GM12878 (cell line): ENCODE measurements at regions not wholly inside any gene's neighbourhood (a gene's known extent, or its start where the extent isn't known, plus 50 kb on each side); places are given as distances from the start of the nearest gene placed in this dataset.

ENCODE experiments used
- ATAC-seq: fragments of 200-7000 bp; cut with Tn5 transposase; 3 replicates; pipeline ENCODE4 v1.9.1; 2020; ENCODE audit warnings: mild to moderate bottlenecking, moderate library complexity
- BruUV-seq: library from RNA; stranded (reverse); fragments of 400-500 nt; replicated peaks from 2 replicates; lab custom pipeline; 2021; lab: Mats Ljungman, UMichigan
- CTCF ChIA-PET: fragments of 300-600 bp; sonication (Branson Sonifier 250); formaldehyde crosslinking; extraction: SDS; loops from one replicate; lab custom pipeline; 2021; ENCODE audit warnings: inconsistent platforms; lab: Yijun Ruan, JAX
- POLR2A ChIA-PET: fragments of 350-600 bp; formaldehyde crosslinking; extraction: SDS; loops from one replicate; lab custom pipeline; 2021; ENCODE audit warnings: inconsistent platforms; lab: Charles Lee
- RAD21 ChIA-PET: fragments of 300-600 bp; sonication (Branson Sonifier 250); formaldehyde crosslinking; loops from one replicate; lab custom pipeline; 2023; ENCODE audit warnings: antibody characterized with exemption; ENCODE audit not compliant: unreplicated experiment; lab: Charles Lee
- SMC1A ChIA-PET: fragments of 300-600 bp; sonication (Branson Sonifier 250); formaldehyde crosslinking; loops from one replicate; lab custom pipeline; 2023; ENCODE audit not compliant: unreplicated experiment, uncharacterized antibody; lab: Charles Lee
- DNase-seq: peaks from one replicate; pipeline ENCODE4 v3.0.0-alpha.2; 2011; ENCODE audit warnings: low read depth, low spot score
- FAIRE-seq: peaks from 3 replicates; lab custom pipeline; 2011; peaks lifted over from hg19 to GRCh38; lab: Jason Lieb, UNC
- H2AFZ ChIP-seq: 2 replicates; pipeline ENCODE4 v1.6.0; 2011; ENCODE audit warnings: low read depth, low read length, control low read depth; ENCODE audit not compliant: control insufficient read depth
- H3K27ac ChIP-seq: 2 replicates; pipeline ENCODE4 v1.5.1; 2011; ENCODE audit warnings: control low read depth; ENCODE audit not compliant: control insufficient read depth, insufficient read depth
- H3K27me3 ChIP-seq, 2 experiments: replicated peaks in 1 of 2; 2 replicates each; pipeline versions ENCODE4 v1.6.0 to v1.6.1; 2011; ENCODE audit warnings: low read length in 1 of 2; ENCODE audit not compliant: control insufficient read depth in 2 of 2, insufficient read depth in 2 of 2
- H3K36me3 ChIP-seq, 2 experiments: 2 replicates each; pipeline ENCODE4 v1.5.1; 2011; ENCODE audit warnings: low read length in 1 of 2; ENCODE audit not compliant: control insufficient read depth in 2 of 2, insufficient read depth in 2 of 2
- H3K4me1 ChIP-seq: 2 replicates; pipeline ENCODE4 v1.6.1; 2011; ENCODE audit warnings: mild to moderate bottlenecking, low read length, moderate library complexity, mixed read lengths; ENCODE audit not compliant: control insufficient read depth, insufficient read depth
- H3K4me2 ChIP-seq: 2 replicates; pipeline ENCODE4 v1.6.0; 2011; ENCODE audit warnings: control low read depth; ENCODE audit not compliant: control insufficient read depth, insufficient read depth
- H3K4me3 ChIP-seq: fragments of 200-600 bp; sonication (generic); 2 replicates; pipeline ENCODE4 v1.5.1; 2016
- H3K79me2 ChIP-seq: 2 replicates; pipeline ENCODE4 v1.6.0; 2011; ENCODE audit warnings: low read length; ENCODE audit not compliant: control insufficient read depth, insufficient read depth
- H3K9ac ChIP-seq: 2 replicates; pipeline ENCODE4 v1.8.0; 2011; ENCODE audit warnings: low read length, control low read depth, mixed read lengths; ENCODE audit not compliant: control insufficient read depth, insufficient read depth
- H3K9me3 ChIP-seq: replicated peaks from 3 replicates; pipeline ENCODE4 v1.5.1; 2011; ENCODE audit warnings: mild to moderate bottlenecking, low read length; ENCODE audit not compliant: control insufficient read depth, insufficient read depth
- H4K20me1 ChIP-seq: 2 replicates; pipeline ENCODE4 v1.6.0; 2011; ENCODE audit not compliant: control insufficient read depth, insufficient read depth
- CUX1 ChIP-seq: IDR thresholded peaks from 2 replicates; pipeline ENCODE4 v1.6.1; 2012; ENCODE audit warnings: improper control_type of control experiment, low read depth, low read length; ENCODE audit not compliant: insufficient replicate concordance
- HDGF ChIP-seq: fragments of 450-650 bp; IDR thresholded peaks from 2 replicates; pipeline ENCODE4 v1.6.1; 2016; ENCODE audit warnings: antibody characterized with exemption
- HSF1 ChIP-seq: fragments of 150-350 bp; IDR thresholded peaks from 2 replicates; pipeline ENCODE4 v1.6.1; 2014; ENCODE audit warnings: mild to moderate bottlenecking, low read depth, low read length
- MEF2B ChIP-seq: fragments of 450-650 bp; IDR thresholded peaks from 2 replicates; pipeline ENCODE4 v1.6.1; 2018; ENCODE audit warnings: mild to moderate bottlenecking, moderate library complexity; ENCODE audit not compliant: partially characterized antibody, poor library complexity, severe bottlenecking
- MYB ChIP-seq: fragments of 150-350 bp; IDR thresholded peaks from 2 replicates; pipeline ENCODE4 v1.6.1; 2014; ENCODE audit warnings: mild to moderate bottlenecking, low read depth, low read length, borderline replicate concordance
- RELB ChIP-seq: fragments of 450-650 bp; IDR thresholded peaks from 2 replicates; pipeline ENCODE4 v1.6.1; 2017; ENCODE audit warnings: low read depth, mild to moderate bottlenecking, moderate library complexity
- SMARCA5 ChIP-seq: fragments of 450-650 bp; IDR thresholded peaks from 2 replicates; pipeline ENCODE4 v1.6.1; 2017; ENCODE audit warnings: mild to moderate bottlenecking
- SRF ChIP-seq, 2 experiments: IDR thresholded peaks; 2 replicates each; pipeline ENCODE4 v1.6.1; 2011; ENCODE audit warnings: low read depth in 2 of 2, low read length in 2 of 2, mild to moderate bottlenecking in 1 of 2, moderate library complexity in 1 of 2
- ZNF24 ChIP-seq: fragments of 450-650 bp; IDR thresholded peaks from 2 replicates; pipeline ENCODE4 v1.6.1; 2017; ENCODE audit warnings: antibody characterized with exemption, mild to moderate bottlenecking
- WGBS: methylation state at CpG from one replicate; pipeline ENCODE4 v1.1.6; 2016; ENCODE audit warnings: low lambda C conversion rate; ENCODE audit not compliant: insufficient replicate concordance, insufficient coverage; ENCODE audit errors: missing lambda C conversion rate; 5-methylcytosine and 5-hydroxymethylcytosine counted together
- in situ Hi-C: fragments of 300-500 bp; cut with MboI; formaldehyde crosslinking; loops from 9 replicates; pipeline ENCODE4 v1.14.3; 2018; ENCODE audit warnings: mixed read lengths
- intact Hi-C: fragments of 100-400 bp; cut with micrococcal nuclease; formaldehyde crosslinking; loops from one replicate; pipeline ENCODE4 v1.14.2; 2022; ENCODE audit not compliant: unreplicated experiment

DNA sequence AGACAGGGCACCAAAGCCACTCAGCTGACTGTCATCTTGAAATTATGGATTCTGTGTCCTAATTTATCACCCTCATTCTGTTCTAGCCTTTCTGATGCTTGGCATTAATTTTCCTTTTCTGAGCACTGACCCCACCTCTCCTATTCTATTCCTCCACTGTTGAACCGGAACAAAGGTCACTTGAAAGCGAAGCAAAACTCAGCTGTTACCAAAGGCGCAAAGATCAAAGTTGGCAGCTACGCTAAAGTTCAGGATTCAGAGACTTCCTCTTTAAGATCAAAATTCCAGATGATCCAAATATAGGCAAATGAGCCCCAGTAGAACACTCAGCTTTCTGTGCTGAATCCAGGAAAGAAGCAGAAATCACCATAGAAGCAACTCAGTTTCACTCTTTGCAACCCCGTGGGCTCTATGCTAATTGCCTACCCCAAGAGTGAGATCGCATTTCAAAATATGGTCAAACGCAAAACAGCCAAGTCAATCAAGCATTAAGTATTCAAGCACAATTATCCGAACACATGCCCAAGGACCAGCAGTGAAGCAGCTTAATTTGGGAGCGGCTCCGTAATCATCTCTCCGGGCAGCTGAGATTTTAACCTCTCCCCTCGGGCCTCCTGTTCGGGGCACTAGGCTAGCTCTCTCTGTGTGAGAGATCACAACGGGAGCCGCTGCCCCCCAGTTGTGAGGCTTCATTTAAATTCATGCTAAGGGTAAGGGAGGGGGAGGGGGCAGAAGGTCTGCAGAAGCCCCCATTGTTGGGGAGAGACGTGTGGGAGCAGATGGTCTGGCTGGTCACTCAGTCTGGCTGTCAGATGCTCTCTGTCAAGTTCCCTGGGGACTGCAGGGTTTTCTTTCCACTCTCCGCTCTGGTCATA lies 288.6 kb downstream of the ELAVL2 start (continued):
- TF ChIP-seq CUX1 (no peak), HDGF (no peak)

DNA sequence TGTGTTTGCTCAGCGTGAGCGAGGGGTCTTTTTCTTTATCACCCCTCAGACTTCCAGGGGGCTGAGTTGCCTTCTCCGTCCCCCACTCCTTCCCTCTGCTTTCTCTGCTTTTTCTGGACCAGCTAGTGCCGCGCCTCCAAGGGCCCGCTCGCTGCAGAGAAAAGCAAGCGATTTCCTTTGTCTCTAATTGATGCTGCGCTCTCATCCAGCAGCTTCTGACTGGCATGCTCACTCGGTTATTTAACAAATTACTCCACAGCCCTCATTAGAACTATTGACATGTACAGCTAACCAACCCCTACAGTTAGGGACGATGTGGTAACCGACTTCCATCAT lies 288.0 kb downstream of the ELAVL2 start:
- ATAC-seq (peak; percentile 58), DNase-seq (no peak), FAIRE-seq (no peak)
- 61% methylated on average over 10 of the region's 12 CpGs for WGBS
- intact Hi-C loops: no loop called here
- Histone ChIP-seq H2AFZ (no peak overlapping the region), H3K36me3 (no peaks in the 10 kb centered on the region), H3K27me3 (no peaks in the 10 kb centered on the region), H3K4me1 (no peaks in the 10 kb centered on the region), H3K9me3 (no peaks in the 10 kb centered on the region), H3K79me2 (no peaks in the 10 kb centered on the region), H4K20me1 (no peaks in the 10 kb centered on the region), H3K27ac (no peak overlapping the region), H3K9ac (no peak overlapping the region), H3K4me2 (no peak overlapping the region), H3K4me3 (no peak overlapping the region)
- no TSS peak for BruUV-seq
- RAD21 ChIA-PET: interaction anchor here (2.4 kb wide), 1 partner anchor 14 kb away, joined by 6 read pairs; no protein-coding TSS in a partner anchor
- SMC1A ChIA-PET: interaction anchor here (0.8 to 1.8 kb wide), 12 partner anchors 8 to 629 kb away, joined by 3 to 6 read pairs (median 3); no protein-coding TSS in a partner anchor
- in situ Hi-C loops: no loop called here
- CTCF ChIA-PET: interaction anchor here (1.0 to 1.4 kb wide), 5 partner anchors 11 to 59 kb away, joined by 3 to 5 read pairs (median 4); no protein-coding TSS in a partner anchor
- POLR2A ChIA-PET: interaction anchor here (0.6 kb wide), 1 partner anchor 9 kb away, joined by 3 read pairs; no protein-coding TSS in a partner anchor
- TF ChIP-seq MYB: no peak
- TF ChIP-seq ZNF24: no peak
- TF ChIP-seq RELB: no peak
- no peak for TF ChIP-seq SMARCA5
- no peak for TF ChIP-seq SRF (IDR thresholded peaks at IDR 0.05; ENCODE audit: low read depth in 2 of 2, low read length in 2 of 2)
- no peak for TF ChIP-seq MEF2B
- no peak for TF ChIP-seq HSF1
